ENCODE measurements at regions not wholly inside any gene's neighbourhood (a gene's known extent, or its start where the extent isn't known, plus 50 kb on each side); places are given as distances from the start of the nearest gene placed in this dataset.
"Not testable (repeated sequence)": the region's sequence is repeated elsewhere in the genome, so short reads cannot be mapped to it uniquely, and the experiment has no call there.

- BruUV-seq (replicated peaks); CTCF ChIA-PET; intact Hi-C loops (cut with micrococcal nuclease; ENCODE audit: unreplicated experiment); H3K9me3 ChIP-seq (ENCODE audit: control insufficient read depth, insufficient read depth, low read depth, low read length); in situ Hi-C loops (cut with HindIII; ENCODE audit: low pct_unique_long_range_greater_than_20kb, low sequenced_read_pairs); H3K4me3 ChIP-seq (ENCODE audit: low read depth in 2 of 2, low read length in 2 of 2); H3K27me3 ChIP-seq (ENCODE audit: control insufficient read depth, insufficient read depth, low read length); H3K27ac ChIP-seq (ENCODE audit: low read length); H3K36me3 ChIP-seq (ENCODE audit: control insufficient read depth, insufficient read depth, low read length); H3K4me1 ChIP-seq (ENCODE audit: control insufficient read depth, insufficient read depth, low read length); DNase-seq (ENCODE audit: low read depth, low spot score); POLR2A ChIA-PET: not testable (repeated sequence)
- peak; percentile 8; the same call in 1 of the 2 replicates for TF ChIP-seq CTCF (IDR thresholded peaks at IDR 0.05)
- peak; percentile 48; the same call in 1 of the 2 replicates for ATAC-seq
Observed at GRCh38 chr15:20372416-20372815, 169.2 kb downstream of the GOLGA6L6 start.

GRCh38 chr15:20369500-20369899, 172.1 kb downstream of the GOLGA6L6 start:
- no peak overlapping the region for H3K27ac ChIP-seq (ENCODE audit: low read length)
- H3K4me1 ChIP-seq (ENCODE audit: control insufficient read depth, insufficient read depth, low read length) = no peaks in the 10 kb centered on the region
- no peak for TF ChIP-seq CTCF (IDR thresholded peaks at IDR 0.05)
- TF ChIP-seq POLR2AphosphoS5 (IDR thresholded peaks at IDR 0.05; ENCODE audit: low read depth, low read length) = no peak
- TF ChIP-seq REST (IDR thresholded peaks at IDR 0.05; ENCODE audit: insufficient read depth in 1 of 2, low read depth in 2 of 2, low read length in 1 of 2) = no peak
- TF ChIP-seq SIN3A (IDR thresholded peaks at IDR 0.05; ENCODE audit: borderline replicate concordance, insufficient read depth, low read depth, low read length) = no peak
- no peak for TF ChIP-seq TCF7L2 (IDR thresholded peaks at IDR 0.05; ENCODE audit: low read depth, low read length)
- intact Hi-C loops (cut with micrococcal nuclease; ENCODE audit: unreplicated experiment) (no loop called here), in situ Hi-C loops (cut with HindIII; ENCODE audit: low pct_unique_long_range_greater_than_20kb, low sequenced_read_pairs) (no loop called here)
- no peak overlapping the region for H3K4me3 ChIP-seq (ENCODE audit: low read depth in 2 of 2, low read length in 2 of 2)
- H3K36me3 ChIP-seq (ENCODE audit: control insufficient read depth, insufficient read depth, low read length) = no peaks in the 10 kb centered on the region
- no TSS peak for BruUV-seq (replicated peaks)
- no peak for DNase-seq (ENCODE audit: low read depth, low spot score)
- no peaks in the 10 kb centered on the region for H3K27me3 ChIP-seq (ENCODE audit: control insufficient read depth, insufficient read depth, low read length)
- POLR2A ChIA-PET = no interaction called here
- CTCF ChIA-PET = no interaction called here
- ATAC-seq = no peak
- 0 out of 2 replicates have a peak, but pooled peaks cover 5% of the 10 kb centered on the region for H3K9me3 ChIP-seq (ENCODE audit: control insufficient read depth, insufficient read depth, low read depth, low read length)

Measured in Panc1 (cell line).